Left ventricle myocardium inferior (tissue), 1 donor: ENCODE measurements at regions not wholly inside any gene's neighbourhood (a gene's known extent, or its start where the extent isn't known, plus 50 kb on each side); places are given as distances from the start of the nearest gene placed in this dataset.

Source experiments
- DNase-seq: peaks from one replicate; pipeline ENCODE4 v3.0.0-alpha.2; 2020
- H3K27ac ChIP-seq: fragments of 200-600 bp; replicated peaks from 2 replicates; pipeline ENCODE4 v1.8.0; 2021
- H3K27me3 ChIP-seq: fragments of 200-600 bp; 2 replicates; pipeline ENCODE4 v1.8.0; 2021; ENCODE audit warnings: low read depth
- H3K36me3 ChIP-seq: fragments of 200-600 bp; 2 replicates; pipeline ENCODE4 v1.8.0; 2021
- H3K4me1 ChIP-seq: fragments of 200-600 bp; 2 replicates; pipeline ENCODE4 v1.8.0; 2021
- H3K4me3 ChIP-seq: fragments of 200-600 bp; 2 replicates; pipeline ENCODE4 v1.8.0; 2021; ENCODE audit warnings: mild to moderate bottlenecking, moderate library complexity
- H3K9me3 ChIP-seq: fragments of 200-600 bp; replicated peaks from 2 replicates; pipeline ENCODE4 v1.8.0; 2021
- intact Hi-C: fragments of 100-400 bp; cut with micrococcal nuclease; formaldehyde crosslinking; loops from one replicate; pipeline ENCODE4 v1.11.0; 2022
- TF ChIP-seq, protein P1 (sequence below): fragments of 200-600 bp; IDR thresholded peaks from 2 replicates; pipeline ENCODE4 v1.8.0; 2021; ENCODE audit warnings: antibody characterized with exemption, mild to moderate bottlenecking, borderline replicate concordance
- donor health status: DM: no; HTN: yes; CAD: no; lungs with severe emphysema.

DNA sequence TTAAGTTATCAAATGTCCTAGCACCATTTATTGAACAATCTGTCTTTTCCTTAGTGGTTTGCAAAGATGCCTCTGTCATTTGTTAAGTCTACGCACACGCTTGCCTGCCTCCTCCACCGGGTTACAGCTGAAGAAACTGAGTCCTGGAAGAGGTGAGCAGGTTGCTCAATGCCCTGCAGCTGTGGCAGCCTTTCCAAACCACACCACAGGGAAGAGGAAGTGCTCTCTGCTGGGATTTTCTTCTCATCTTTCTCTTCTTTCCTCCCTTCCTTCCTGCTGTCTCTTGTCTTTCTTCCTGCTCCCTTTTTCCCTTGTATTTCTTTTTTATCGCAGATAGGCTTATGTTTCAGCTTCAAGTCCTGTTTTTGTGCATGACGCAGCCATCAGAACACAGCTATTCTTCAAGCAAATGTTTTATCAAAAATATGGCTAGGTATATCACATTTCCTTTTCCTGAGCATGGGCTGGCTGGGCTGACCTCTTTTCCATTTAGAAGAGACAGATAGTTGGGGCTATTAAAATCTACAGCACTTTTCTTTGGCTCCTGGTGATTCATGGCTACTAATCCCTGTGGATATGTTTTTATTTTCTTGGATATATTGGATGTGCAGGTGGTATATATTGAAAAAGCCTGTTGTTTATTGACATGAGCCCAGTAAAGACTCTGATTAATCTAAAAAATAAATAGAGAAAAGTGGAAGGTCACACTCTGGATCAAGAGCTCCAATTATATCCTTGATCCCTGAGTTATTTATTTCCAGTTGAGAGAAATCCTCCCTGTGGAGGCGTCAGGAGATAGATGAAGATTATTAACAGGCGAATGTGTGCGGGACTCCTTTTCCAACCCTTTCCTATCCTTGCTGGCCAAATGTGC lies 214.6 kb downstream of the TSN start:
- Histone ChIP-seq H3K4me3 (peak overlapping the region; percentile 29), H3K27ac (peak overlapping the region; percentile 88), H3K27me3 (peaks cover 33% of the 10 kb centered on the region), H3K9me3 (no peaks in the 10 kb centered on the region), H3K36me3 (no peaks in the 10 kb centered on the region), H3K4me1 (peaks cover 24% of the 10 kb centered on the region)
- intact Hi-C loops, result no loop called here
- TF ChIP-seq, protein P1, sequence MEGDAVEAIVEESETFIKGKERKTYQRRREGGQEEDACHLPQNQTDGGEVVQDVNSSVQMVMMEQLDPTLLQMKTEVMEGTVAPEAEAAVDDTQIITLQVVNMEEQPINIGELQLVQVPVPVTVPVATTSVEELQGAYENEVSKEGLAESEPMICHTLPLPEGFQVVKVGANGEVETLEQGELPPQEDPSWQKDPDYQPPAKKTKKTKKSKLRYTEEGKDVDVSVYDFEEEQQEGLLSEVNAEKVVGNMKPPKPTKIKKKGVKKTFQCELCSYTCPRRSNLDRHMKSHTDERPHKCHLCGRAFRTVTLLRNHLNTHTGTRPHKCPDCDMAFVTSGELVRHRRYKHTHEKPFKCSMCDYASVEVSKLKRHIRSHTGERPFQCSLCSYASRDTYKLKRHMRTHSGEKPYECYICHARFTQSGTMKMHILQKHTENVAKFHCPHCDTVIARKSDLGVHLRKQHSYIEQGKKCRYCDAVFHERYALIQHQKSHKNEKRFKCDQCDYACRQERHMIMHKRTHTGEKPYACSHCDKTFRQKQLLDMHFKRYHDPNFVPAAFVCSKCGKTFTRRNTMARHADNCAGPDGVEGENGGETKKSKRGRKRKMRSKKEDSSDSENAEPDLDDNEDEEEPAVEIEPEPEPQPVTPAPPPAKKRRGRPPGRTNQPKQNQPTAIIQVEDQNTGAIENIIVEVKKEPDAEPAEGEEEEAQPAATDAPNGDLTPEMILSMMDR, result no peak
- no peak for DNase-seq

- no peak for DNase-seq
- intact Hi-C loops, result no loop called here
- H3K27ac ChIP-seq, result no peak overlapping the region
- TF ChIP-seq, protein P1, result no peak
- no peaks in the 10 kb centered on the region for H3K9me3 ChIP-seq
- peaks cover 32% of the 10 kb centered on the region for H3K4me1 ChIP-seq
- H3K27me3 ChIP-seq, result peaks cover 33% of the 10 kb centered on the region
- H3K4me3 ChIP-seq, result no peak overlapping the region
- H3K36me3 ChIP-seq, result no peaks in the 10 kb centered on the region
These were observed 216.8 kb downstream of the TSN start for GRCh38 chr2:121972203-121972602.

DNA sequence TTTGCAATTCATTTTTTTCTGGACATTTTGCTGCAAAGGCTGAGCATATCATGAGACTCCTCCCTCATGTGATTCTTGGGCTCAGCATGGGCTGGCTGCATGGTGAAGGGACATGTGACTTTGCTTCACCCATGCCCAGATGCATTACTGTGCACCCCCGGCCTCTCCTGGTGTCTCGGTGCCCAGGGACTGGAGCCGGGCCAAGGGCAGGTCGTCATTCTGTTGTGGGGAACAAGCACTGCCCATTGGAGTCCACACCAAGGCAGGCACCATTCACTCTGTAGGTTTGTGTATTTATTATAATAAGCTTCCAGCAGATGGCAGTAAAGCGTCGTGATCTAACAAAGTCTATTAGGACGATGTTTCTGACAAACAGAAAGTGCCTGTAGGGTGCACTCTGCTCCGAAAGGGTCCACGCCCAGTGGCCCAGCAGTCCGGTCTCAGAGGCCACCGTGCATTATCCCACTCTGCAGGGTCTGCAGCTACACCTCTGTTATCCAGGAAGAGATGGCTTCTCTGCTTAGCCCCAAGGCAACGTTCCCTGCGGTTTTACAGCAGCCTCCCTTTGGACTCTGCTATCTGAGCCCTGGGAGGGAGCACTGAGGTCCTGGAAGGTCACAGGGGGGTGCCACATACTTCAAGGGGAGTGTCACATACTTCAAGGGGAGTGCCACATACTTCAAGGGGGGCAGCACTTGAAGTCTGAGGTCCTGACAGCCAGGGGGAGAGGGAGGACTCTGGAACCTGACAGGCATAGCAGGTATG lies 219.6 kb downstream of the TSN start:
- DNase-seq, result peak; percentile 27
- Histone ChIP-seq H3K27me3 (peaks cover 33% of the 10 kb centered on the region), H3K9me3 (no peaks in the 10 kb centered on the region), H3K4me3 (peak overlapping the region; percentile 51), H3K27ac (no peak overlapping the region), H3K36me3 (no peaks in the 10 kb centered on the region), H3K4me1 (peaks cover 21% of the 10 kb centered on the region)
- TF ChIP-seq, protein P1, result peak; percentile 69
- intact Hi-C loops, result no loop called here

GRCh38 chr2:121976926-121977325 lies 221.5 kb downstream of the TSN start:
- H3K27ac ChIP-seq, result peak overlapping the region; percentile 18
- DNase-seq, result no peak
- H3K27me3 ChIP-seq, result peaks cover 17% of the 10 kb centered on the region
- H3K9me3 ChIP-seq, result no peaks in the 10 kb centered on the region
- TF ChIP-seq, protein P1, result no peak
- no peaks in the 10 kb centered on the region for H3K36me3 ChIP-seq
- intact Hi-C loops, result no loop called here
- peaks cover 12% of the 10 kb centered on the region for H3K4me1 ChIP-seq
- no peak overlapping the region for H3K4me3 ChIP-seq

- peaks cover 13% of the 10 kb centered on the region for H3K27me3 ChIP-seq
- H3K36me3 ChIP-seq, result no peaks in the 10 kb centered on the region
- intact Hi-C loops, result no loop called here
These were observed 221.9 kb downstream of the TSN start for GRCh38 chr2:121977326-121977725.

More at GRCh38 chr2:121977326-121977725, 221.9 kb downstream of the TSN start:
- DNase-seq, result no peak
- H3K27ac ChIP-seq, result peak overlapping the region; percentile 18
- H3K4me1 ChIP-seq, result peaks cover 12% of the 10 kb centered on the region
- no peak overlapping the region for H3K4me3 ChIP-seq
- no peaks in the 10 kb centered on the region for H3K9me3 ChIP-seq
- TF ChIP-seq, protein P1, result no peak
